NCI-H146 (cell line): ENCODE measurements at regions not wholly inside any gene's neighbourhood (a gene's known extent, or its start where the extent isn't known, plus 50 kb on each side); places are given as distances from the start of the nearest gene placed in this dataset.

Source experiments
- DNase-seq: peaks from one replicate; lab custom pipeline; 2025; lab: John Stamatoyannopoulos, UW

GRCh38 chr10:36171953-36172940, 530.2 kb upstream of the FZD8 start:
- DNase-seq, result no peak

GRCh38 chr10:36171556-36171952, 529.5 kb upstream of the FZD8 start:
- DNase-seq, result no peak

- no peak for DNase-seq
Observed at GRCh38 chr10:36170943-36171501, 528.9 kb upstream of the FZD8 start.

- no peak for DNase-seq
Observed at GRCh38 chr10:36170142-36170719, 528.1 kb upstream of the FZD8 start.

GRCh38 chr10:36168777-36169176, 526.7 kb upstream of the FZD8 start:
- no peak for DNase-seq

- DNase-seq, result no peak
Observed at GRCh38 chr10:36164556-36165504, 522.7 kb upstream of the FZD8 start.

- DNase-seq, result no peak
Observed at GRCh38 chr10:36163827-36164226, 521.7 kb upstream of the FZD8 start.

GRCh38 chr10:36157486-36157885, 515.4 kb upstream of the FZD8 start:
- no peak for DNase-seq

GRCh38 chr10:36148207-36148606, 506.1 kb upstream of the FZD8 start:
- no peak for DNase-seq

GRCh38 chr10:36147529-36147928, 505.4 kb upstream of the FZD8 start:
- no peak for DNase-seq

- no peak for DNase-seq
Observed at GRCh38 chr10:36141856-36142560, 499.9 kb upstream of the FZD8 start.

GRCh38 chr10:36129051-36129450, 487.0 kb upstream of the FZD8 start:
- no peak for DNase-seq

- no peak for DNase-seq
Observed at GRCh38 chr10:36126076-36126475, 484.0 kb upstream of the FZD8 start.

- no peak for DNase-seq
Observed at GRCh38 chr10:36119455-36119854, 477.4 kb upstream of the FZD8 start.

GRCh38 chr10:36118314-36118713, 476.2 kb upstream of the FZD8 start:
- DNase-seq, result no peak

- no peak for DNase-seq
Observed at GRCh38 chr10:36117890-36118289, 475.8 kb upstream of the FZD8 start.

- DNase-seq, result no peak
Observed at GRCh38 chr10:36117231-36117630, 475.1 kb upstream of the FZD8 start.

- no peak for DNase-seq
Observed at GRCh38 chr10:36116731-36117130, 474.6 kb upstream of the FZD8 start.

GRCh38 chr10:36116040-36116439, 473.9 kb upstream of the FZD8 start:
- no peak for DNase-seq

- DNase-seq, result no peak
Observed at GRCh38 chr10:36115364-36115763, 473.3 kb upstream of the FZD8 start.

- DNase-seq, result no peak
Observed at GRCh38 chr10:36114913-36115312, 472.8 kb upstream of the FZD8 start.
